K562 (cell line): ENCODE measurements at regions not wholly inside any gene's neighbourhood (a gene's known extent, or its start where the extent isn't known, plus 50 kb on each side); places are given as distances from the start of the nearest gene placed in this dataset.
A peak's percentile ranks its signal among the peaks of the same experiment; 100 is the strongest.

Experiments used
- ATF3 ChIP-seq, 2 experiments: fragments of 450-650 bp in 1 of 2; sonication (generic) in 1 of 2; formaldehyde crosslinking in 1 of 2; IDR thresholded peaks in 1 of 2; conservative IDR thresholded peaks in 1 of 2; 2 replicates each; pipeline versions ENCODE4 v1.6.1 to v1.8.1; 2016 to 2023; ENCODE audit warnings: mild to moderate bottlenecking in 2 of 2, moderate library complexity in 2 of 2, inconsistent platforms in 1 of 2, missing genetic modification reagents in 1 of 2
- ATF7 ChIP-seq: fragments of 450-650 bp; IDR thresholded peaks from 2 replicates; pipeline ENCODE4 v1.7.1; 2014; ENCODE audit warnings: mild to moderate bottlenecking, moderate library complexity
- ETV1 ChIP-seq: fragments of 450-650 bp; conservative IDR thresholded peaks from 2 replicates; pipeline ENCODE4 v1.6.1; 2016; ENCODE audit warnings: missing genetic modification characterization, control low read depth, low read depth, missing compliant biosample characterization
- ID3 ChIP-seq, 2 experiments: fragments of 250-450 bp in 1 of 2; fragments of 450-650 bp in 1 of 2; sonication (Bioruptor Pico) in 1 of 2; IDR thresholded peaks; 2 replicates each; pipeline versions ENCODE4 v1.6.1 to v1.8.0; 2016 to 2021; ENCODE audit warnings: mild to moderate bottlenecking in 2 of 2, moderate library complexity in 2 of 2, missing compliant biosample characterization in 1 of 2, missing genetic modification characterization in 1 of 2
- IRF9 ChIP-seq: fragments of 450-650 bp; IDR thresholded peaks from 2 replicates; pipeline ENCODE4 v1.6.1; 2016; ENCODE audit warnings: missing biosample characterization, missing genetic modification characterization
- JUND ChIP-seq, 2 experiments: IDR thresholded peaks; 2 replicates in 1 of 2; 3 replicates in 1 of 2; pipeline ENCODE4 v1.6.1; 2011; ENCODE audit warnings: borderline replicate concordance in 2 of 2, low read depth in 2 of 2, low read length in 2 of 2, improper control_type of control experiment in 1 of 2, missing biosample characterization in 1 of 2, missing genetic modification characterization in 1 of 2, missing genetic modification reagents in 1 of 2
- KDM4B ChIP-seq, 2 experiments: fragments of 450-650 bp in 1 of 2; sonication (generic) in 1 of 2; IDR thresholded peaks; 2 replicates each; pipeline ENCODE4 v1.6.1; 2016 to 2017; ENCODE audit warnings: borderline replicate concordance in 2 of 2, antibody characterized with exemption in 1 of 2, low read depth in 1 of 2, mild to moderate bottlenecking in 1 of 2
- MEIS2 ChIP-seq: fragments of 450-650 bp; IDR thresholded peaks from 2 replicates; pipeline ENCODE4 v1.6.1; 2014; ENCODE audit warnings: mild to moderate bottlenecking; ENCODE audit not compliant: partially characterized antibody
- MYC ChIP-seq, 2 experiments: fragments of 250-450 bp in 1 of 2; sonication (Bioruptor Pico) in 1 of 2; IDR thresholded peaks; 2 replicates each; pipeline versions ENCODE4 v1.5.1 to v1.6.1; 2012 to 2021; ENCODE audit warnings: low read depth in 2 of 2, borderline replicate concordance in 1 of 2, improper control_type of control experiment in 1 of 2, low read length in 1 of 2, mild to moderate bottlenecking in 1 of 2, moderate library complexity in 1 of 2
- RAD21 ChIP-seq, 2 experiments: fragments of 250-450 bp in 1 of 2; fragments of 450-650 bp in 1 of 2; sonication (Bioruptor Pico) in 1 of 2; formaldehyde crosslinking in 1 of 2; IDR thresholded peaks in 1 of 2; conservative IDR thresholded peaks in 1 of 2; 2 replicates each; pipeline versions ENCODE4 v1.4.0 to v1.8.0; 2020 to 2022; ENCODE audit warnings: mild to moderate bottlenecking in 2 of 2, moderate library complexity in 1 of 2
- SRF ChIP-seq, 2 experiments: fragments of 250-450, 450-650 bp in 1 of 2; sonication (Bioruptor Pico) in 1 of 2; sonication (generic) in 1 of 2; formaldehyde crosslinking; IDR thresholded peaks; 2 replicates each; pipeline versions ENCODE4 v1.5.0 to v1.5.1; 2020 to 2022; ENCODE audit warnings: mild to moderate bottlenecking in 1 of 2, missing genetic modification reagents in 1 of 2
- ZNF140 ChIP-seq: fragments of 250-450 bp; sonication (Bioruptor Pico); IDR thresholded peaks from 2 replicates; pipeline ENCODE4 v1.8.0; 2021; ENCODE audit warnings: moderate library complexity, mild to moderate bottlenecking, inconsistent platforms
- ZSCAN32 ChIP-seq: fragments of 450-650 bp; formaldehyde crosslinking; IDR thresholded peaks from 2 replicates; pipeline ENCODE4 v1.4.0; 2020; ENCODE audit warnings: mild to moderate bottlenecking, moderate library complexity

GRCh38 chr4:42302348-42302747, 94.9 kb upstream of the SHISA3 start (continued):
- TF ChIP-seq ATF3 (IDR thresholded peaks at IDR 0.05) = peak; percentile 96
- TF ChIP-seq ATF3 (CRISPR knock-in tag; conservative IDR thresholded peaks at IDR 0.05) = no peak
- TF ChIP-seq IRF9 = peak; percentile 80
- peak; percentile 82 for TF ChIP-seq ZSCAN32
- no peak for TF ChIP-seq ZNF140 (CRISPR knock-in tag)
- no peak for TF ChIP-seq KDM4B (IDR thresholded peaks at IDR 0.05; ENCODE audit: borderline replicate concordance in 2 of 2, low read depth in 1 of 2)
- peak in 1 of 2 experiments; percentile 33; a peak in 1 of 4 replicates for TF ChIP-seq RAD21 (CRISPR knock-in tag; conservative IDR thresholded peaks at IDR 0.05 in 1 of 2, IDR thresholded peaks at IDR 0.05 in 1 of 2)
- peak; percentile 77 for TF ChIP-seq JUND (IDR thresholded peaks at IDR 0.05; ENCODE audit: borderline replicate concordance, low read depth, low read length)
- TF ChIP-seq JUND (tag; IDR thresholded peaks at IDR 0.05; ENCODE audit: borderline replicate concordance, low read depth, low read length) = no peak
- no peak for TF ChIP-seq SRF (CRISPR knock-in tag; IDR thresholded peaks at IDR 0.05)
- peak; percentile 43; the same call in 1 of the 2 replicates for TF ChIP-seq ATF7
- TF ChIP-seq MYC (IDR thresholded peaks at IDR 0.05; ENCODE audit: low read depth, low read length) = peak; percentile 12; the same call in 1 of the 2 replicates
- TF ChIP-seq MYC (CRISPR knock-in tag; IDR thresholded peaks at IDR 0.05; ENCODE audit: borderline replicate concordance, low read depth) = no peak
- no peak for TF ChIP-seq ID3 (CRISPR knock-in tag; IDR thresholded peaks at IDR 0.05)
- no peak for TF ChIP-seq ID3 (tag; IDR thresholded peaks at IDR 0.05)
- peak; percentile 11 for TF ChIP-seq MEIS2
- TF ChIP-seq ETV1 (tag) = 0 out of 2 replicates have a peak, but pooled peaks have one; percentile 26
